Retina (tissue), 1 donor: ENCODE measurements at regions not wholly inside any gene's neighbourhood (a gene's known extent, or its start where the extent isn't known, plus 50 kb on each side); places are given as distances from the start of the nearest gene placed in this dataset.
"Not testable (repeated sequence)": the region's sequence is repeated elsewhere in the genome, so short reads cannot be mapped to it uniquely, and the experiment has no call there.

Experiments
- DNase-seq: peaks from one replicate; pipeline ENCODE4 v3.0.0-alpha.2; 2016

- DNase-seq = no peak
Measured at GRCh38 chr13:90882551-90882950, 464.9 kb upstream of the MIR17HG start.

- no peak for DNase-seq
Measured at GRCh38 chr13:90883592-90883991, 463.9 kb upstream of the MIR17HG start.

- no peak for DNase-seq
Measured at GRCh38 chr13:90884066-90884465, 463.4 kb upstream of the MIR17HG start.

- no peak for DNase-seq
Measured at GRCh38 chr13:90889906-90890834, 457.3 kb upstream of the MIR17HG start.

DNA sequence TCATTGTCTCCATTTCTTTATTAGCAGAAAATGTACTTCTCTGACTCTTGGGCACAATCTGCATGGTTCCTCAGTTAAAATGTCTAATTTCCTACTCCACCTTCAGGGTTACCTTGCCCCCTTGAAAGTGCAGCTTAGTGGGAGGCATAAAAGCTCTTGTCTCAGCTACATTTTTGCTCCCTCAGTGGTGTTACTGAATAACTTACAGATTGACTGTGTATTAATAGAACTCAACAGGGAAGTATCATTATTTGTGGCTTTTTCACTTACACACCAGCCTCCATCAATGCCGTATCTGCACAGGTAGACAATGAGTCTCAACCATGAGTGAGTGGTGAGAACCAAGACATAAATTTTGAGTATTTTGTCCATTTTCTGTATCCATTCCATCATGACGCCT, 456.2 kb upstream of the MIR17HG start:
- DNase-seq = no peak

DNA sequence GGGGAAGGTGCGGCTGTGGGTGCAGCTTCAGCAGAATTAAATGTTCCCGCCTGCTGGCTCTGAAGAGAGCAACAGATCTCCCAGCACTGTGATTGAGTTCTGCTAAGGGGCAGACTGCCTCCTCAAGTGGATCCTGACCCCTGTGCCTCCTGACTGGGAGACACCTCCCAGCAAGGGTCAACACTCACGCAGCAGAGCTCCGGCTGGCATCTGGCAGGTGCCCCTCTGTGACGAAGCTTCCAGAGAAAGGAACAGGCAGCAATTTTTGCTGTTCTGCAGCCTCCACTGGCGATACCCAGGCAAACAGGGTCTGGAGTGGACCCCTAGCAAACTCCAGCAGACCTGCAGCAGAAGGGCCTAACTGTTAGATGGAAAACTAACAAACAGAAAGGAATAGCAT, 454.3 kb upstream of the MIR17HG start:
- not testable (repeated sequence) for DNase-seq

DNA sequence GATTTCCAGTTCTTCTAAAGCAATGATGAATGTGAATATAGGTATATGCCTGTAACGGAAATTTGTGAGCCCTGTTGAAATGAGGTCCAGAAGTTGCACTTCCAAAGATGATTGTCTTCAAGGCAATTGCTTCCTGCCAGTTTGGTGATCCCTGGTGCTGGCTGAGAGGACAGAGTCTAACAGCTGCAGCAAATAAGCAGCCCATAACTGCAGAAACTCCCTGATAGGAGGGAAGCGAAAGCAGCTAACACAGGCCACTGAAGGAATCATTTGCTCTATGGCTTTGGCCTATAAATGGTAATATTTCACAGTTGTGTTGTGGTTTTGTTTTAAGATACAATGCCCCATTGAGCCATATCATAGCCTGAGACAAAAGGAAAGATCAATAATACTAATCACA, 451.5 kb upstream of the MIR17HG start:
- DNase-seq = no peak

- DNase-seq = no peak
Measured at GRCh38 chr13:90898811-90899210, 448.7 kb upstream of the MIR17HG start.

DNA sequence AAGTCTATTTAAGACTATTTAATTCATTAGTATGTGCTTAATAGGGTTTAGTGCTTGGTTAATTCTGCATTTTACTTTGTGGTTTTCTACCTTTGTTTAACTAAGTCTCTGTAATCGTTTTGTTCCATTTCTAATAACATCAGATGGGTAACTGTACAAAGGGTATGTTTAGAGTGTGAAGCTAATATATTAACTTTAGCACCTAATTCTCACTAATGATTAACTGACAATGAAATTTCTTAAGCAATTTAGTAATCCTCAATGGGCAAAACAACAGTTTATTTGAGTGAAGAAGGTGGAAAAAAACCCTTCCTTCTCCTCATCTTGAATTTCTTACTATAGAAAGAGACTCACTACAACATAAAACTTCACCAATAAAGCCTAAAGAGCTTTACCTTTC, 448.1 kb upstream of the MIR17HG start:
- no peak for DNase-seq

- DNase-seq = no peak
Measured at GRCh38 chr13:90902255-90902654, 445.2 kb upstream of the MIR17HG start.

GRCh38 chr13:90906554-90906953, 440.9 kb upstream of the MIR17HG start:
- no peak for DNase-seq

DNA sequence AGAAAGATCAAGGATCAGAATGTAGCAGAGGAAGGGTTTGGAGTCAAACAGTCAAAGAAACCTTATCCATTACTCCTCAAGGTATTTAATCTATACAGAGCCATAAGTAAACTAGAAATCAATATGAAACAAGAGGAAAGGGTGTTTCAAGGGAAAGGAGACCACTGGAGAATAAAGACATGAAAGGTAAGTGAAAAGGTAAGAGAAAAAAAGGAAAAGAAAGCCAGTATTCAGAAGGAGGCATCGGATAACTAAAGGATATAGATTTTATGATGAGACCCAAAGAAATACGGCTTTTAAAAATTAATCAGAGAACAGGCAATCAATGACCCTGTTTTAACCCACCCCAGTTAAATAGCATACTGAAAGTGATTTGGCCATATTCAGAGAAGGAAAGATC, 438.7 kb upstream of the MIR17HG start:
- no peak for DNase-seq

DNA sequence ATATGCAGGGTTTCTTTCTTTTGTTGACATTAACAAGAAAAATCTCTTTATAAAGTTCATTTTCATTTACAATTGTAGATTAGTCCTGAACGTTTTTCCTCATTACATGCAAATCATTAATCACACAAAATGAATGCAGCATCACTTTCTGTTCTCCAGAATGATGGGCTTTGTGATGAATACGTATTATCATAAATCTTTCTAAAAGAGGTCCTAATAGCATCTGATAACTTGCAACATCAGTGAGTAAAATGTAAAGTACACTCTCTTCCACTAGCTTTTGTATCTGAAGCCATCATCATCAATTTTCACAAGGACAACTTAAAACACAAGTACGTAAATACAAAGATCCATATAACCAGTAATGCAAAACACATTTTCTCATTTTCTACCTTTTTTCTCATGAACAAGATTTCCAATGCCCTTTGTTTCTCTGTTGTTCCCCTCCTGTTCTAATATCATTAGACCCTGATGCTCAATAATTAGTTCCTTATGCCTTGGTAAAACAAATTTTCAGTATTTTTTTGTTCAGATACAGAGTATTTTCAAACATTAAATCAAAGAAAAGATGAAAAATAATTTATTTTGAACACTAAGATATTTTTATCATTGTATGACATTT, 437.4 kb upstream of the MIR17HG start:
- no peak for DNase-seq

DNA sequence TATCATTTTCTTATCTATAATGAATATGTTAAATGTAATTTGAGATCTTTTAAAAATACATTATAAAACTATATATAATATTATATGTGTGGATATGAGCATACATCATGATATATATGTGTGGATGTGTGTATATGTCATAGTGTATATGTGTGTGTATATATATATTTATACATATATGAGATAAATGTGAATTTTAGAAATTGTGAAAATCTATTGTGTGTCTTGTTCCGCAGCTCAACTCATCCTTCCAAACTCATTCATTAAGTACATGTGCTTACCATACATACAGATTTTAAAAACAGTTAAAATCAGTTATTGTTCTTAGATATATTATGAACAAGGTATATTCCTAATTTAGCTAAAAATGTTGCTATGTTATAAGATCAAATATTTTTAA, 435.2 kb upstream of the MIR17HG start:
- DNase-seq = no peak

DNA sequence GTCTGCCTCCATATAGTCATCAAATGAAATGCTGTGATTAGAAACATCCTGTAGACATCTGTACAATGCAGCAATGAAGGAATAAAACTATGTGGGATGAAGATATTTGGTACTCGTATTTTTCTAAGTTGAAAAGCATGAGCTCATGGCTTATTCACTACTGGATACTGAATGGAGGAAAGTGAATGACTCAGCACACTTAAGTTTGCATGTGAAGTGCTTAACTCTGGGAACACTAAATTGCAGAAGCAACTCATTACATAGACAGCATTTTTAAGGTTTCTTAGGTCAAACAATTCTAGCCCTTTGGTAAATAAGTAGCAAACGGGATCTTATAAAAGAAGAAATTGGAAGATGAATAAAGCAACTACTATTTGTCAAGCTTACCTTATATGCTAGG, 429.0 kb upstream of the MIR17HG start:
- no peak for DNase-seq

DNA sequence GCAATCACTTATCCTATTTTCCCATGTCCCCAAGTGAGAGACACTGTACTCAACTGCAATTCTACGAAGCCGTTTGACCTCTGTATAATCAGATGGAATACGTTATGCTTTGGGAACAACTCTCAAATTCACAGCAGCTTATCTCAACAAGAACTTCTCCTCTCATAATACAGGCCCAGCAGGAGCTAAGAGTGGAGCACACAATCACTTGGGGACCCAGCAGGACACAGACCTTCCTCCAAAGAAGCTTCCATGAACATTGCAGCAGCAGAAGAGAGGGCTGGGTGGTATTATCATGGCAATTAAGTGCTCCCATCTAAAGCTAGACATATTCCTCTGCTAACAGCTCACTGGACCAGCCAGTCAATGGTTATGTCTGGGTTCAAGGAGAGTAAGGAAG, 428.3 kb upstream of the MIR17HG start:
- DNase-seq = no peak

GRCh38 chr13:90926459-90926858, 421.0 kb upstream of the MIR17HG start:
- DNase-seq = no peak

DNA sequence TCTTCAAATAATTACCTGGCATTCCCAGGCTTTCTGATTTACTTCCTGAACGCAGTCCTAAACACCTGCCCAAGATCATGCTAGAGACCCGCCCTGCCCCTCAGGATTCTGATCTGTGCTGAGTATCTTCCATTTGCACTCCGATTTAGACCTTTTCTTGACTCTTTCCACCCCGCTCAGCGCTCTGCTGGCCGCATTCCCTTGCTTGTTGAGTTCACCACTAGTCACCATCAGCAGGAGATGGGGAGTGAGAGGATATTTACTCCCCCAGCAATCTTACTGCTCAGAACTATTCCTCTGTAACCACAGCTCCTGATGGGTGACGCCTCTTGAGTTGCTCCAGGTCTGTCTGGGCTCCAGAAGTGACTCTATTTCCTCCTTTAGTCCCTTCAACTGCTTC, 419.4 kb upstream of the MIR17HG start:
- no peak for DNase-seq

DNA sequence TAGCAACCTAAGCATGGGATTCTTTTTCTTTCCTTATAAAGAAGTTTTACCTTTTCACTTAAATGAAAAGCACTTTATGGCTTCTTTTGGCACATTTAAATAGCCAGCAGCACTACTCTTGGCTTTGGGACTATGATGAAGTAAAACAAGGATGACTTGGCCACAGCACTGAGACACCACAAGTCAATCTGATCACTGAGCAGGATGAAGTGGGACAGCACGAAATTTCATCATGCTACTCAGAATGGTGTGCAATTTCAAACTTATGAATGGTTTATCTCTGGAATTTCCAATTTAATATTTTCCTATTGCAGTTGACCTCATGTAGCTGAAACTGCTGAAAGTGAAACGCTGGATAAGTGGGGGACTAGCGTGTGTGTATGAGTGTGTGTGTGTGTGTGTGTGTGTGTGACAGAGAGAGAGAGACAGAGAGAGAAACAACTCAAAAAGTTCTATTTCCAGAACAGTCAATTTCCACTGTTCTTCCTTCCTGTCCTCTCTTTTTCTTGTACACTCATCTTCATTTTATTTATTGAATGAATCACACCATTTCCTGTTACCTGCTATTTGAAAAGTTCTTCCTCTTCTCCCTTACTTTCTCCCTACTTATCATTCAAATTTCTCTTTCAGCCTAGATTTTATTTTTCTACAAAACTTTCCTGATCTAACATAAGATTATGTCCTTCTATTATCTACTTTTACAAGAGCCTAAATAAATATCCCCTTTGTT, 414.2 kb upstream of the MIR17HG start:
- DNase-seq = no peak

DNA sequence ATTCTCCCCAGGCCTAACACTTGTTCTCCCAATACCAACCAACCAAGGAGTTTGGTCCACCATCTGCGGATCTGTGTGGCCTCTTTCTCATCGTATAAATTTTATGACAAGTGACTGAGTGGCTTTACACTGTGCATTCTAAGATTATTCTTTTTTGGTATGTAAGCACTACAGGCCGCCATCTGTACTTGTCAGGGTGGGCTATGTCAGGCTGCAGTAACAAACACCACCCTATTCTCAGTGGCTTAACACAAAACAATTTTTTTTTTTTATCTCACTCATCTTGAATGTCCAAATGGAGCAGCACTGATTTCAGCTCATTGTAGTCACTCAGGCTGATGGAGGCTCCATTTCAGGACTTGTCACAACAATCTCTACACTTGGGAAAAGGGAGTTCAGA, 412.7 kb upstream of the MIR17HG start:
- no peak for DNase-seq

GRCh38 chr13:90938848-90939247, 408.6 kb upstream of the MIR17HG start:
- no peak for DNase-seq

DNA sequence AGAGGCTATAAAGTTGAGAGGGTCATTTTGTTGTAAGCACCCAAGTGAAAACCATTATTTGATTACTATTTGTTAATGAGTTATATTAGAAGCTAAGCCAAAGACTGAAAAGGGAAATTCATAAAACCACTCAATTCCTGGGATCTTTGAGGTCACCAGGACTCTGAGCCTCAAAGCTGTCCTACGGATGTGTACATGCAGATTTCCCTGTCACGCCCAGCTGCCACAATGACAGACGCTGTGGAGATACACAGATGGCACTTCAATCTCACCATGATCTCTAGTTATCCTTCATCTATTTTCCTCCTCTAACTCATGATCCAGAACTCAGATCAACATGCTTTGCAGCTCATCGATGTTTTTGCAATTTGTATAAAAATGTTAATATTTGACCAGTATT, 403.5 kb upstream of the MIR17HG start:
- peak; percentile 13 for DNase-seq

DNA sequence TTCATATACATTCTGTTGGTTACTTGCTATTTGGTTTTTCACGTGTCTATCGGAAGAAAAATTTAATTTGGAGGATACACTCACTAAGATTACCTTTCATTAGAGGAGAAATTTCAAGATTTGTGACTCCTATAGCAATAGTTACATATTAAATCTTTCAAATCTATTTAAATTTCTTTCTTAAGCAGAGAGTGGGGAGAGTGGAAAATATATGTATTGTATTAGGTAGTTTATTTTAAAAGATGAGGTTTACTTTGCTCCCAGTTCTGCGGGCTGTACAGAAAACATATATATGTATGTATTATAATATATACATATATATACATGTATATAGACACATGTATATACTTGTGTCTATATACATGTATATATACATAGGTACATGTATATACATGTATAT, 402.3 kb upstream of the MIR17HG start:
- not testable (repeated sequence) for DNase-seq

GRCh38 chr13:90946125-90946524, 401.4 kb upstream of the MIR17HG start:
- DNase-seq = not testable (repeated sequence)
